Fibroblast of mammary gland (primary cell): ENCODE measurements at regions not wholly inside any gene's neighbourhood (a gene's known extent, or its start where the extent isn't known, plus 50 kb on each side); places are given as distances from the start of the nearest gene placed in this dataset.

ENCODE experiments used
- DNase-seq: peaks from one replicate; pipeline ENCODE4 v3.0.0-alpha.2; 2010; ENCODE audit warnings: low read depth
- H3K4me3 ChIP-seq: 2 replicates; pipeline ENCODE4 v1.5.1; 2011; ENCODE audit warnings: low read depth, mild to moderate bottlenecking, low read length, moderate library complexity; ENCODE audit not compliant: control insufficient read depth
- CTCF ChIP-seq: conservative IDR thresholded peaks from 2 replicates; pipeline ENCODE4 v1.5.1; 2011; ENCODE audit warnings: low read depth, low read length, inconsistent platforms; ENCODE audit not compliant: control insufficient read depth, insufficient read depth

- H3K4me3 ChIP-seq: no peak overlapping the region
- DNase-seq: peak; percentile 3
- TF ChIP-seq CTCF: no peak
Measured at GRCh38 chr4:33628296-33628695, 2616.0 kb downstream of the ARAP2 start.

GRCh38 chr4:33649015-33649414 is 2595.3 kb downstream of the ARAP2 start:
- TF ChIP-seq CTCF: peak; percentile 80
- peak; percentile 66 for DNase-seq
- no peak overlapping the region for H3K4me3 ChIP-seq

GRCh38 chr4:33649471-33649870 is 2594.8 kb downstream of the ARAP2 start:
- no peak for TF ChIP-seq CTCF
- no peak for DNase-seq
- no peak overlapping the region for H3K4me3 ChIP-seq

- DNase-seq: no peak
- H3K4me3 ChIP-seq: no peak overlapping the region
- no peak for TF ChIP-seq CTCF
Measured at GRCh38 chr4:33650036-33650435, 2594.3 kb downstream of the ARAP2 start.

- no peak overlapping the region for H3K4me3 ChIP-seq
- peak; percentile 46 for DNase-seq
- no peak for TF ChIP-seq CTCF
Measured at GRCh38 chr4:33658971-33659370, 2585.3 kb downstream of the ARAP2 start.

GRCh38 chr4:33661636-33662035 is 2582.7 kb downstream of the ARAP2 start:
- no peak for TF ChIP-seq CTCF
- no peak overlapping the region for H3K4me3 ChIP-seq
- DNase-seq: no peak

- no peak overlapping the region for H3K4me3 ChIP-seq
- TF ChIP-seq CTCF: no peak
- DNase-seq: no peak
Measured at GRCh38 chr4:33685939-33686338, 2558.4 kb downstream of the ARAP2 start.
